ENCODE measurements at regions not wholly inside any gene's neighbourhood (a gene's known extent, or its start where the extent isn't known, plus 50 kb on each side); places are given as distances from the start of the nearest gene placed in this dataset.
A peak's percentile ranks its signal among the peaks of the same experiment; 100 is the strongest.

DNA sequence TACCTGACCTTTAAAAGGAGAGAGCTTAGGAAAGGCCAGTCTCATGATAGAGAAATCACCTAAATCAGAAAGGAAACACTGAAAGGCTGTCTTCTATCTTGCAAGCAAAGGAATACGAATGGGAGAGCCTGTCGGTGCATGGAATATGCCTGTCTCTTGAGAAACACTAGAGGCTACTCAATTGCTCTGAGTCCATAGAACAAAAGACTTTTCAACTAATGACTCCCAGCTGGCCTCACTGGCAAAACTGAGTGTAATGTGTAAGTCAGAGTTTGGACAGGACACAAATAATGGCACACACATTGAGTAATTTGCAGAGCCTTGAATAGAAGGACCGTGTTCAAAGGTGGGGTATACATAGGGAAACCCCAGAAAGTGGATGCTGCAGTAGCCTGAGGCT, 171.0 kb upstream of the ARHGAP20 start:
- intact Hi-C loops (cut with DNase I; ENCODE audit: low total_unique reads): no loop called here
- peak in 1 of 2 donors; percentile 23 for DNase-seq (ENCODE audit: low spot score in 2 of 2)
- H3K4me3 ChIP-seq (ENCODE audit: low read depth, poor library complexity, severe bottlenecking): no peak overlapping the region
- 50 to 52% methylated on average over 3 of the region's 3 CpGs for WGBS, 2 donors
- TF ChIP-seq POLR2A (IDR thresholded peaks at IDR 0.05): no peak
- TF ChIP-seq, protein P1, sequence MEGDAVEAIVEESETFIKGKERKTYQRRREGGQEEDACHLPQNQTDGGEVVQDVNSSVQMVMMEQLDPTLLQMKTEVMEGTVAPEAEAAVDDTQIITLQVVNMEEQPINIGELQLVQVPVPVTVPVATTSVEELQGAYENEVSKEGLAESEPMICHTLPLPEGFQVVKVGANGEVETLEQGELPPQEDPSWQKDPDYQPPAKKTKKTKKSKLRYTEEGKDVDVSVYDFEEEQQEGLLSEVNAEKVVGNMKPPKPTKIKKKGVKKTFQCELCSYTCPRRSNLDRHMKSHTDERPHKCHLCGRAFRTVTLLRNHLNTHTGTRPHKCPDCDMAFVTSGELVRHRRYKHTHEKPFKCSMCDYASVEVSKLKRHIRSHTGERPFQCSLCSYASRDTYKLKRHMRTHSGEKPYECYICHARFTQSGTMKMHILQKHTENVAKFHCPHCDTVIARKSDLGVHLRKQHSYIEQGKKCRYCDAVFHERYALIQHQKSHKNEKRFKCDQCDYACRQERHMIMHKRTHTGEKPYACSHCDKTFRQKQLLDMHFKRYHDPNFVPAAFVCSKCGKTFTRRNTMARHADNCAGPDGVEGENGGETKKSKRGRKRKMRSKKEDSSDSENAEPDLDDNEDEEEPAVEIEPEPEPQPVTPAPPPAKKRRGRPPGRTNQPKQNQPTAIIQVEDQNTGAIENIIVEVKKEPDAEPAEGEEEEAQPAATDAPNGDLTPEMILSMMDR (IDR thresholded peaks at IDR 0.05): no peak

DNA sequence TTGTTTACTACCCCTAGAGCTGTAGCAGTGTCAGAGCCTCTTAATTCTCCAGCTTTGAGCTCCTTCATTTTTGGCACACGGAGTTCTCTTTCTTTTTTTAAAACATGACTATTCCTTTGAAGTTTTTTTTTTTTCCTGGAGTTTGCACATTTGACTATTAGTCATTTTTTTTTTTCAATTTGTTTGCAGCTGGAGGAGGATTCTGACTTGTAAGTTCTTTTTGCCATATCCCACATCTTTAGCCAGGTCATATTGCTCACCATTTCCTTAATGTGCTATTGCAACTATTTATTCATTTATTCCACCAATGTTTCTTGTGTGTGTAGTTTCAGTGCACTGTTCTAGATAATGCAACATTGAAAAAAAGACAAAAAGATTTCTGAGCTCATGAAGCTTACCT, 166.3 kb upstream of the ARHGAP20 start:
- 26 to 48% methylated on average over 1 of the region's 1 CpG for WGBS, 2 donors
- DNase-seq (ENCODE audit: low spot score in 2 of 2): no peak
- no peak overlapping the region for H3K4me3 ChIP-seq (ENCODE audit: low read depth, poor library complexity, severe bottlenecking)
- TF ChIP-seq POLR2A (IDR thresholded peaks at IDR 0.05): no peak
- TF ChIP-seq, protein P1 (IDR thresholded peaks at IDR 0.05): no peak
- intact Hi-C loops (cut with DNase I; ENCODE audit: low total_unique reads): no loop called here

DNA sequence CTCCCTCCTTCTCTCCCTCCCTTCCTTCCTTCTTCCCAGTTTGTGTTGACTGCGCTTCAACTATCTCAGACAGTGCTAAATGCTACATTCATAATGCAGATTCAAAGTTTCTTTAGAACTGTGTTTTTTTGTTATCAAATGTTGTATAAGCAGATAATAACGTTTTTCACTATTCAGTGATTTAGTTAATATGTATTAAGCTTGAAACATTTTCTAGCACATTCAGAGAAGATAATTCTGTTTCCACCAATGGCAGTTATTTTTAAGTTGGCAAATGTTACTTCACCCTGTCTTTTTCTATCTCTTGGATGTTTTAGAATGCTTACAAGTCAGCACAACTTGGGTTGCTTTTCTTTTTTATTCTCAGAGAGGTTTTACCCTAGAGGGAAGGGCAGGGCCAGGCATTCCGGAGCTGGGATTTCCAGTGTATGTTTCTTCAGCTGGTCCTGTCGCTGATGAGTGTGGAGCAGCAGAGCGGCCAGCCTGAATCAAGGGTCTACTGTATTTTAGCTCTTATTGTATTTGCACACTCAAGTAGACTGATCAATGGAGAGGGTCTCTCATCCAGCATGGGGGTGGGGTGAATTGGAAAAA, 162.3 kb upstream of the ARHGAP20 start:
- no peak for DNase-seq (ENCODE audit: low spot score in 2 of 2)
- TF ChIP-seq, protein P1 (IDR thresholded peaks at IDR 0.05): no peak
- TF ChIP-seq POLR2A (IDR thresholded peaks at IDR 0.05): no peak
- no peak overlapping the region for H3K4me3 ChIP-seq (ENCODE audit: low read depth, poor library complexity, severe bottlenecking)
- WGBS, 2 donors: 41 to 42% methylated on average over 5 of the region's 5 CpGs
- intact Hi-C loops (cut with DNase I; ENCODE audit: low total_unique reads): no loop called here

DNA sequence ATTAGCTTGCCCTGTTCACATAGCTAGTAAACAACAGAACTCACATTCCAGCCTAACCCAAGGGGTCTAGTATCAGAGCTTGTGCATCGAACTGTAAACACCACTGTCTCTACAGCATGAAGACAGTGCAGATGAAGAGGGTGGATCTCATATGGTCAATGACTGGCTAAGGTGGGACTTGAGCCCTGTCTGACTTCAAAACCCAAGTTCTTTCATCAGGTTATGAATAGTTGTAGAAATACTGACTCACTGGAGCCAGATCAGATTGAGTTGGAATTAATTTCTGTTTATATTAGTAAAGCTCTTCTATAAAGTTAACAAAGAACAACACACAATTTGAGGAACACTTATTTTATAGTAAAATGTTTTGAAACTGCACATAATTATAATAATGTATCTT, 161.7 kb upstream of the ARHGAP20 start:
- no peak for DNase-seq (ENCODE audit: low spot score in 2 of 2)
- 71 to 94% methylated on average over 1 of the region's 1 CpG for whole genome bisulfite sequencing, 2 donors
- intact Hi-C loops (cut with DNase I; ENCODE audit: low total_unique reads): no loop called here
- no peak for TF ChIP-seq POLR2A (IDR thresholded peaks at IDR 0.05)
- TF ChIP-seq, protein P1 (IDR thresholded peaks at IDR 0.05): no peak
- H3K4me3 ChIP-seq (ENCODE audit: low read depth, poor library complexity, severe bottlenecking): no peak overlapping the region

DNA sequence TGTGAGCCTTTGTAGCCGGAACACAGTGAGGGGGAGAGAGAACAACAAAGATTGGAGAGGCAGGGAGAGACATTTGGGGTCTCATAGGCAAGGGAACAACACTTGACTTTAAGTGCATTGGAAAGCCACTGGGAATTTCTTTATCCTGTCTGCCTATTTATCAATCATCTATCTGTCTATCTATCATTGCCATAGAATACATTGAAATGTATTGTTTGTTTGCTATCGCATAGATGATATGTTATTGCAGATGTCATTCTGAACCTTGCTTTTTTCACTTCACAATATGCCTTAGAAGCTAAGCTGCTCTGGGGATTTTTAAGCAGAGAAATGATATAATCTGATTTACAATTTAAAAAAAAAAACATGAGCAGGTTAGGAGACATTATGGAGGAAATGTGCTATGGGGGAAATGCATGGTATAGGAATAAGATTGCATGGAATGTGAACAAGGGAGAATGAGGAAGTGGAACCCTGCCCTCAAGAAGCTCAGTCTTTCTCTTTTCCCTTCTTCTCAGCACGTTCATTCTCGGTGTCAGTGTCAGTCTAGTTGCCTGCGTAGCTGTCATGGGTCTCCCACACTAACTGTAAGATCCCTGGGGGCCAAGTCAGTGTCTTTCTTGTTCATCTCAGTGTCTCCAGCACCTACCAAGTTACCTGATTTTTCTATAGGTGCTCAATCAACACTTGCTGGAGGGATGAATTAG, 158.7 kb upstream of the ARHGAP20 start:
- intact Hi-C loops (cut with DNase I; ENCODE audit: low total_unique reads): no loop called here
- H3K4me3 ChIP-seq (ENCODE audit: low read depth, poor library complexity, severe bottlenecking): no peak overlapping the region
- TF ChIP-seq, protein P1 (IDR thresholded peaks at IDR 0.05): no peak
- no peak for TF ChIP-seq POLR2A (IDR thresholded peaks at IDR 0.05)
- WGBS, 2 donors: 75 to 89% methylated on average over 5 of the region's 5 CpGs
- no peak for DNase-seq (ENCODE audit: low spot score in 2 of 2)

Data from lower leg skin (tissue), 4 donors.